T-helper 17 cell (primary cell): ENCODE measurements at regions not wholly inside any gene's neighbourhood (a gene's known extent, or its start where the extent isn't known, plus 50 kb on each side); places are given as distances from the start of the nearest gene placed in this dataset.
A peak's percentile ranks its signal among the peaks of the same experiment; 100 is the strongest.

ENCODE experiments used
- ATAC-seq: fragments of 150-1000 bp; cut with Tn5 transposase; 2 replicates; pipeline ENCODE4 v1.10.0; 2021; ENCODE audit warnings: mild to moderate bottlenecking, moderate library complexity
- DNase-seq, 3 donors: peaks; one replicate each; pipeline versions ENCODE4 v3.0.0 to v3.0.0-alpha.2; 2020 to 2021
- H3K9me3 ChIP-seq: one replicate; pipeline ENCODE4 v1.7.0; 2013; ENCODE audit warnings: low read length, mild to moderate bottlenecking; ENCODE audit not compliant: control insufficient read depth, poor library complexity, severe bottlenecking
- H3K27ac Mint-ChIP-seq: one replicate; pipeline ENCODE4 v1.8.0; 2022; ENCODE audit warnings: mild to moderate bottlenecking, moderate library complexity, mixed read lengths
- H3K27me3 Mint-ChIP-seq: one replicate; pipeline ENCODE4 v1.8.0; 2022; ENCODE audit warnings: mixed read lengths
- H3K36me3 Mint-ChIP-seq: one replicate; pipeline ENCODE4 v1.8.0; 2022; ENCODE audit warnings: low read depth, mixed read lengths
- H3K4me1 Mint-ChIP-seq: one replicate; pipeline ENCODE4 v1.8.0; 2022; ENCODE audit warnings: mild to moderate bottlenecking, mixed read lengths
- H3K4me3 Mint-ChIP-seq: one replicate; pipeline ENCODE4 v1.8.0; 2022; ENCODE audit warnings: mild to moderate bottlenecking, moderate library complexity, mixed read lengths

DNA sequence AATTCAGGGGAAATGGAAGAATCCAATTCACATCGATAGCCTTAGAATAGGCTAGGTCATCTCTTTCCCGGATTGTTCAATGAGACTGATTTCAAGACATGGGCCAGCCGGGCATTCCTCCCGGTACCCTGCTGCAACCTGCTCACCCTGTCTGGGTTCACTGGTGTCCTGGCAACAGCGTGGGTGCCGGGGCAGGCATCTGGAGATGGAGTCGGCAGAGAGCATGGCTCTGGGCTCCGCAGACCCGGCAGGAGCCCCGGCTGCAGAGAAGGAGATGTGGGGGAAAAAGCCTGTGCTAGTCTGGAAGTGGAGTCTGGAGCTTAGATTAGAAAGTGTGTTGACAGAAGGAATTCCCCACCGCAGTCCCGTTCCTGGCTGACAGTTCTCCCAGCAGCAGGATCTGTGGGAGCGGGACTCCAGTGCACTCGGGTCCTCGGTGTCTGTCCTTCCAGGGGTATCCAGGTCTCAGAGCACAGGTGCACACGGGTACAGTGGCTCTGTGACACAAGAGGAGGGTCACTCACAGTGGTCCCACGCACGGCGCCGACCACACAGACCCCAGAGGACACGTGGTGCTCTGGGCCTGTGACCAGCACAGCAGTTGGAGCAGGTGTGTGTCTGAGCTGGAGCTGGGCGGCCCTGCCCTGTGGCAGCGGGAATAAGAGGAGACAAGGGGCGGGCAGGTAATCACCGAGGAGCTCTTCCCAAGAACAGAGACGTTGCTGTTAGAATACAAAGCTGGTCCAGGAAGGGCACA lies 65.7 kb upstream of the PITRM1 start:
- DNase-seq (no peak), ATAC-seq (no peak)
- no peaks in the 10 kb centered on the region for H3K9me3 ChIP-seq
- Mint-ChIP-seq H3K27ac (no peak overlapping the region), H3K4me3 (no peak overlapping the region), H3K4me1 (peaks cover 3% of the 10 kb centered on the region), H3K27me3 (peaks cover 17% of the 10 kb centered on the region), H3K36me3 (no peaks in the 10 kb centered on the region)

DNA sequence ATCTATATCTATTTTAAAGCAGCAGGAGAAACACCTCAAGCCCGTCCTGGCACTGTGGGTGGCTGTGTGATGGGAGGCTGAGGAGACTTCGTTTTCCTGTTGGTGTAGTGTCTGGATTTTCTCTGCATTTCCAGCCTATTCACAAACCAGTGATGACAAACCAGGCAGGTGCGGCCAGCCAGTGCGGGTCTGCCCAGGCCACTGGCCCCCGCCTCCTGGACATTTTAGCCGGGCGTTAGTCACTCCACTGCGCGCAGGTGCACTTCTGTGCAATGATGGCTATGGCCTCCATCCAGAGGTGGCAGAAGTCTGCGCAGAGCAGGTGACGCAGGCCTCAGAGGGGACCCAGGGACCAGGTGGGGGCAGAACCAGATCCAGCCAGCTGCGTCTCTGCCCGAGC lies 64.9 kb upstream of the PITRM1 start:
- H3K4me1 Mint-ChIP-seq: peaks cover 3% of the 10 kb centered on the region
- DNase-seq (no peak), ATAC-seq (no peak)
- no peak overlapping the region for H3K4me3 Mint-ChIP-seq
- no peak overlapping the region for H3K27ac Mint-ChIP-seq
- H3K9me3 ChIP-seq: no peaks in the 10 kb centered on the region
- H3K27me3 Mint-ChIP-seq: peaks cover 23% of the 10 kb centered on the region
- no peaks in the 10 kb centered on the region for H3K36me3 Mint-ChIP-seq

DNA sequence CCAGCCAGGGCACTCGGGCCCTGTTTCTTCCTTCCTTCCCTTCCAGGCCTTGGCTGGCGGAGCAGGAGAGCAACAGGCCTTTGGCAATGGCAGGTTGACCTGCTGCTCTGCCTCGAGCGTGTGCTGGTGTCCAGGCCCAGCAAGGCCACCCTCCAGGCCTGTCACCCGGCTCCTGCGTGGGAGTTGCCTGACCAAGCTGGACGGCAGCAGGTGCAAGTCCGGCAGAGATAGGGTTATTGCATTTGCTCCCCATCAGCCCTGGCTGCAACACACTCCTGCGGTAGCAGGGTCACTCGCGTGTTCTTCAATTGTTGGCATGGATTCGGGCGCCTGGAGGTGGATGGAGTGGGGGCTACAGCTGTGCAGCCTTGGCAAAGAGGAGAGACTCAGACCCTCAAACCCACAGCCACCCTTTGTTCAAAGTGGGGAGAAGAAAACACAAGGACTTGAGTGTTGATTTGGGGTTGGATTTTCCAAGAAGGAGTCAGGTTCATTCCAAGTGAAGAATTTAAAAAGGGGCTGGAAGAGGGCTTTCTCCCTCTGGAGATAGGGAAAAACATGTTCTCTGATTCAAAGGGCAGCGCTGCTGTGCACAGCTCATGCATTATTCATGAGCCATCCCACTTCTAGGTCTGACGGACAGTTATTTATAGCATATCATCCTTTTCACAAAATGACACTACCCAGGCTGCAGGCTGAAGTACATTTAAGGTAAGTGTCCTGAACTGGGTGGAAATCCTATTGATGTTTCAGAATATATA lies 64.2 kb upstream of the PITRM1 start:
- Mint-ChIP-seq H3K27ac (no peak overlapping the region), H3K4me1 (peaks cover 3% of the 10 kb centered on the region), H3K27me3 (peaks cover 23% of the 10 kb centered on the region), H3K4me3 (no peak overlapping the region), H3K36me3 (no peaks in the 10 kb centered on the region)
- H3K9me3 ChIP-seq: no peaks in the 10 kb centered on the region
- no peak for DNase-seq
- no peak for ATAC-seq

DNA sequence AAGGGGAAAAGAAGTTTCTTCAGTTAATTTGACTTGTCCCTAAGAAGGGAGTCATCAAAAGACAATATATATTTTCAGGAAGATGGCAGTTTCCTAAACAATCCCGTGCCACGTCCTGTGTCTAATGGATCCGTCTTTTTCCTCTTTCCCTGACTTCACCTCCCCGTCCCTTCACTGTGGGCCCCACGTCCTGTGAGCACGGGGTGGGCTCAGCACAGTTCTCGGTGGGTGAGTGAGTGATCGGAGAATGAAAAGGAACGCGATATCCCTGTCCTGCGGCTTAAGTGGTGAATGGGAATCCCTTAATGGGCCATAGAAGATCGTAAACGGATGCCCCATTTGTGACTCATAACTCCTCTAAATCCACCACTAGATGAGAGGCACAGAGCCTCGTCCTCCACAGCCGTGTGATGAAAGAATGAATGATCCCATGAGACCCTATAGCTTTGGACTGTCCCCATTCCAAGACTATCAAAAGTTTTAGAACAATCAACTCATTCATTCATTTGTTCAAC lies 63.5 kb upstream of the PITRM1 start:
- H3K9me3 ChIP-seq: no peaks in the 10 kb centered on the region
- H3K27me3 Mint-ChIP-seq: peaks cover 26% of the 10 kb centered on the region
- no peak overlapping the region for H3K27ac Mint-ChIP-seq
- no peaks in the 10 kb centered on the region for H3K36me3 Mint-ChIP-seq
- H3K4me3 Mint-ChIP-seq: no peak overlapping the region
- DNase-seq: no peak
- ATAC-seq: no peak
- H3K4me1 Mint-ChIP-seq: peaks cover 5% of the 10 kb centered on the region

DNA sequence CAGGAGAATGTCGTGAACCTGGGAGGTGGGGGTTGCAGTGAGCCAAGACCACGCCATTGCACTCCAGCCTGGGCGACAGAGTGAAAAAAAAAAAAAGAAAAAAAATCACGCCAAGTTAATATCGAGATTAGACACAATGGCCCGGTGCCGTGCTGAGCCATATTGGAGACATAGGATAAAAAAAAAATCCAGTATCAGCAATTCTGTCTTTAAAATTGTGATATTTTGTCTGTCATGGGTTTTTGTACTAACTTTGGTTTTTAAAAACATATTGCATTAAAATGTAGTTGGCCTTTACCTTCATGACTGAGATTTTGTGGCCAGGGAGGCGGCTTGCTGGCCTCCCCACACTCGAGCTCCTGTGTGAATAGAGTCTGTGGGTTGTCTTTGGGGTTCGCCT lies 62.8 kb upstream of the PITRM1 start:
- Mint-ChIP-seq H3K27ac (no peak overlapping the region), H3K4me3 (no peak overlapping the region), H3K4me1 (peaks cover 5% of the 10 kb centered on the region), H3K27me3 (peaks cover 28% of the 10 kb centered on the region), H3K36me3 (no peaks in the 10 kb centered on the region)
- no peak for DNase-seq
- H3K9me3 ChIP-seq: no peaks in the 10 kb centered on the region
- ATAC-seq: no peak

DNA sequence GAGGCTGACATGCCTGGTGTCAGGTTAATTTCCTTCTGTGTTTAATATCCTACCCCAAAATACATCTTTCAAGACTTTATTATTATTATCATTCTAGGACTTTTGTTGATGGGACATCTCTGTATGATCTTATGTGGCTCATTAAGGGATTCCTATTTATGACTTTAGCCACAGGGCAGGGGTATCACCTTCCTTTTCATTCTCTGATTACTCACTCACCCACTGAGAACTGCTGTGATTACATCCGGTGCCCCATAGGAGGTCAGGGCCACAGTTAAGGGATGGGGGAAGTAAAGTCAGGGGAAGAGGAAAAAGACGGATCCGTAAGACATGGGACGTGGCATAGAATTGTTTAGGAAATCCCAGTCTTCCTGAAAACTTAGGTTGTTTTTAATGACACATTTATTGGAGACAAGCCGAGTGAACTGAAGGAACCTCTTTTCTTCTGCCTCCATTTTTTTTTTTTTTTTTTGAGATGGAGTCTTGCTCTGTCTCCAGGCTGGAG lies 61.0 kb upstream of the PITRM1 start:
- Mint-ChIP-seq H3K27ac (no peak overlapping the region), H3K4me3 (no peak overlapping the region), H3K27me3 (peaks cover 19% of the 10 kb centered on the region), H3K36me3 (no peaks in the 10 kb centered on the region), H3K4me1 (peaks cover 10% of the 10 kb centered on the region)
- ATAC-seq (no peak), DNase-seq (no peak)
- no peaks in the 10 kb centered on the region for H3K9me3 ChIP-seq

DNA sequence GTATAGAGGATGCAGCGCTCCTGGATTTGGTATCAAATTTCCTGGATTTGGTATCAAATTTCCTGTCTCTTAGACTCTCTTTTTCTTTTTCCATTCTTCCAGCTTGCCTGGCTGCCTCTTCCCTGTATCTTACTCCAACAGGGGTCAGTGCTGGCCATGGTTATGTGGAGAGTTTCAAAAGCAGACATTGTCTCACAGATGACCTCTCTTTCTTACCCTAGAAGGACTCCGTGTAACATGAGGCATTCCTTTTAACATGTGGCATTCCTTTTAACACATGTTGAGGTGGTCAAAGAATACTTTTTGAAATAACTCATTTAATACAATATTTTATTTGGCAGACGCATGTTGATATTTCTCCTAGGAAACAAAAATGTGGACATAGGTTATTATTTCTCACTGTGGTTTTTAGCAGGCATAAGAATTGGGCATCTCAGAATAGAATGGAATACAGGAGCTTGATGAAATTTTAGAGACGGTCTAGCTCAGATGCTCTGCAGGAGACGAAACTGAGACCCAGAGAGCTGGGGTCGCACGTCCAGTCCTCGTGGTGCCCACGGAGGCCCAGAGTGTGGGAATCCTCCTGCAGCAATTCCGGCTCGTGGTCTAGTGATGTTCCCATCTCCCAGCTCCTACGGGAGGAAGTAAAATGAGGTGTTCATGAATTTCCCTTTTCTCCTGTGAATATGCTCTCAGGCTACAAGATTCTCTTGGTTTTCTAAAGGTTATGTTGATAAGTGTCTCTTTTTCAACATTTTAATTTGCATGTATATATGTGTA lies 59.6 kb upstream of the PITRM1 start:
- Mint-ChIP-seq H3K4me3 (no peak overlapping the region), H3K27me3 (peaks cover 15% of the 10 kb centered on the region)
- no peak for ATAC-seq

DNA sequence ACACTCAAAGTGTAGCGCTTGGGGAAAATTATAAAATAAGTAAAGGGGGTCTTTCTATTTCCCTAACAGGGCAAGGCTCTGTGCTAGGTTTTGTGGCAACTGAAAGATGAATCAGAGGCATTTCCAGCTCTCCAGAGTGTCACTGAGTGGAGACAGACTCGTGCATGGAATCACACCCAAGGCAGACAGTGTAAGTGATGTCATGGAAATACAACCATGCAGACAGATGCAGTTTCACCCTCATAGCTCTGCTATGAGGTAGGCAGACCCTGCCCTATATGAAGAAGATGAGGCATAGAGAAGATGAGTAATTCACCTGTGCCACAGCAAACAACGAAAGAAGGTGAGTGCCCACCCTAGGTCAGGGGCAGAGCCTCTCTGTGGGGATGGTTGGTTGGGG lies 57.2 kb upstream of the PITRM1 start:
- H3K36me3 Mint-ChIP-seq: no peaks in the 10 kb centered on the region
- H3K4me1 Mint-ChIP-seq: peaks cover 26% of the 10 kb centered on the region
- H3K9me3 ChIP-seq: no peaks in the 10 kb centered on the region
- H3K27me3 Mint-ChIP-seq: peaks cover 10% of the 10 kb centered on the region
- ATAC-seq (no peak), DNase-seq (no peak)
- H3K4me3 Mint-ChIP-seq: no peak overlapping the region
- no peak overlapping the region for H3K27ac Mint-ChIP-seq

More for the DNA sequence above, 59.6 kb upstream of the PITRM1 start:
- peaks cover 24% of the 10 kb centered on the region for H3K4me1 Mint-ChIP-seq
- no peaks in the 10 kb centered on the region for H3K9me3 ChIP-seq
- H3K36me3 Mint-ChIP-seq: no peaks in the 10 kb centered on the region
- DNase-seq: no peak
- H3K27ac Mint-ChIP-seq: no peak overlapping the region

DNA sequence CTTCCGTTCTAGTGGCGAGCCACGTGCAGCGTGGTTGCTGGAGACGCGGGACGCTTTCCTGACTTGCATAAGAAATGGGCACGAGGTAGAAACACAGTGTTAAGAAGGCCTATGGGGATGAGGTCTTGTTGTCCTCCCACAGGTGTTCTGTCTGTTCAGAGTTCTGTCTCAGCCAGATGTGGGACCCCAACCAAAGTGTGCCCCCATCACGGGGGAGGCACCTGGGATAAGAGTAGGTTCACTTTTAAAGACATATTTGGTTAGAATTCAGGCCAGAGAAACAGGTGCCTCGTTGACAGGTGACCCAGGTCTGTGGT lies 56.0 kb upstream of the PITRM1 start:
- Mint-ChIP-seq H3K27me3 (peaks cover 10% of the 10 kb centered on the region), H3K27ac (no peak overlapping the region), H3K4me3 (no peak overlapping the region), H3K4me1 (peaks cover 23% of the 10 kb centered on the region), H3K36me3 (no peaks in the 10 kb centered on the region)
- ATAC-seq: no peak
- no peak for DNase-seq
- H3K9me3 ChIP-seq: no peaks in the 10 kb centered on the region

DNA sequence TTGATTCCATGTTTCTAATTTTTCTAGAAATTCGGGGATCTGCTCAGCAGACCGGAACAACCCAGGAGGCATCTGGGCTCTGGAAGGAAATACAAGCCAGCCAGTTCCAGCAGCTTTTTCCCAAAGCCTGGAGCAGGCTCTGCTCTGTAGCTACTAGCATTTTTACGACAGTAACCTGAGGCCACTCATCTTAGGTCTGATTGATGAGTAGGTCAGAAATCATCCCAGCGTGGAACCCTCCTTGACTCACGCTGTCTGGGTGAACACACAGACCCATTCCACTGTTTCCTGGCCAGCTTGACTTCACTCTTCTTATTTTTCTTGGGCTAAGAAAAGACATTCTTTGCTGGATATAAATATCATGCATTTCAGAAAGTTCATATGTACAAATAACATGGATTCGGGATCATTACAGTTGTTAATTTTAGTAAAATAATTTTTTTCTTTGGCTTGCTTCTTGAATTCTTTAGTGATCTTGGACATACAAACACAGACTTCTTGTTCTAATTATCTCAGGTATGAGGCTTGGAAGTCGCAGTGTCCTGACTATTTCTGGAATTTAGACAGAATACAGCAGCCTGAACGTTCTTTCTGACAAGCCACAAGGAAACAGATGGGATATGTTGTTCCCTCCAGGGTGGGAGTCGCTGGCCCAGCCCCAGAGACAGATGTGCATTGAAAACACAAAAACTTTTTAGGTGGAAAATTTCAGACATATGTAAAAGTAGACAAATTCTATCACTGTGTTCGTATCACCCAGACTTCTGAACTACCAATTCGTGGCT lies 54.6 kb upstream of the PITRM1 start:
- peaks cover 5% of the 10 kb centered on the region for H3K27me3 Mint-ChIP-seq
- peaks cover 23% of the 10 kb centered on the region for H3K4me1 Mint-ChIP-seq
- peak overlapping the region; percentile 73 for H3K4me3 Mint-ChIP-seq
- H3K27ac Mint-ChIP-seq: no peak overlapping the region
- DNase-seq (no peak), ATAC-seq (no peak)
- H3K36me3 Mint-ChIP-seq: no peaks in the 10 kb centered on the region
- H3K9me3 ChIP-seq: no peaks in the 10 kb centered on the region

DNA sequence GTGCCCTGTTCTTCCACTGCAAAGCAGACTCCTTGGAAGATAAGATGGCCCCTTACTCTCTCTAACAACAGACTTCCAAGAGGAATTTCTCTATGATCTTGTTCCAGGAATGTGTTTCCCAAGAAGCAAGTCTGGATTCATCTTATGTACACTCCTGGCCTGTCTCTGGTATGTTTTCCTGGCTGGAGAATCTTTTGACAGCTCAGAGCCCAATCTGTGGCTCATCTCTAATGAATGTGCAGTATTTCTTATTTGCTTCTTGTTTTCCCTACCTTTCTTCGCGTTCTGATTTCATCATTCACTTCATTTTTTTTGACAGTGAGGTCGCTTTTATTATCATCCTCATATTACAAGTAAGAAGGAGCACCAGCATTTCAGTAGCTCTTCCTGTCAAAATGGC lies 53.0 kb upstream of the PITRM1 start:
- H3K36me3 Mint-ChIP-seq: no peaks in the 10 kb centered on the region
- ATAC-seq: no peak
- H3K4me1 Mint-ChIP-seq: peaks cover 21% of the 10 kb centered on the region
- no peaks in the 10 kb centered on the region for H3K9me3 ChIP-seq
- H3K27ac Mint-ChIP-seq: no peak overlapping the region
- H3K27me3 Mint-ChIP-seq: no peaks in the 10 kb centered on the region
- no peak overlapping the region for H3K4me3 Mint-ChIP-seq
- DNase-seq: no peak

DNA sequence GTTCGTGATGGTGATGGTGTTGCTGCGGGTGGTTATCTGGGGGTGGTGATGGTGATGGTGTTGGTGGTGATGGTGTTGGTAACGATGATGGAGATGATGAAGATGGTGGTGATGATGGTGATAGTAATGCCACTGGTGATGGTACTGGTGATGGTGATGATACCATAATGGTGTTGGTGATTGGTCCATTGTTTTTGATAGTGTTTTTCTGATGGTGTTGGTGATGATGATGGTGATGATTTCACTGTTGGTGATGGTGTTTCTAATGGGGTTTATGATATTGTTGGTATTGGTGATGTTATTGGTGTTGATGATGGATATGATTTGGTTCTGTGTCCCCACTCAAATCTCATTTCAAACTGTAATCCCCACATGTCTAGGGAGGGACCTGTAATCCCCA lies 51.7 kb upstream of the PITRM1 start:
- Mint-ChIP-seq H3K36me3 (no peaks in the 10 kb centered on the region), H3K27me3 (no peaks in the 10 kb centered on the region), H3K27ac (no peak overlapping the region), H3K4me3 (no peak overlapping the region), H3K4me1 (peaks cover 21% of the 10 kb centered on the region)
- H3K9me3 ChIP-seq: no peaks in the 10 kb centered on the region
- ATAC-seq (no peak), DNase-seq (no peak)
